GM18498 (cell line): ENCODE measurements at regions not wholly inside any gene's neighbourhood (a gene's known extent, or its start where the extent isn't known, plus 50 kb on each side); places are given as distances from the start of the nearest gene placed in this dataset.
A peak's percentile ranks its signal among the peaks of the same experiment; 100 is the strongest.

Experiments
- ATAC-seq: cut with Tn5 transposase; IDR thresholded peaks from one replicate; pipeline ENCODE4 v1.9.1; 2021; ENCODE audit warnings: mild to moderate bottlenecking, moderate library complexity; ENCODE audit not compliant: unreplicated experiment

DNA sequence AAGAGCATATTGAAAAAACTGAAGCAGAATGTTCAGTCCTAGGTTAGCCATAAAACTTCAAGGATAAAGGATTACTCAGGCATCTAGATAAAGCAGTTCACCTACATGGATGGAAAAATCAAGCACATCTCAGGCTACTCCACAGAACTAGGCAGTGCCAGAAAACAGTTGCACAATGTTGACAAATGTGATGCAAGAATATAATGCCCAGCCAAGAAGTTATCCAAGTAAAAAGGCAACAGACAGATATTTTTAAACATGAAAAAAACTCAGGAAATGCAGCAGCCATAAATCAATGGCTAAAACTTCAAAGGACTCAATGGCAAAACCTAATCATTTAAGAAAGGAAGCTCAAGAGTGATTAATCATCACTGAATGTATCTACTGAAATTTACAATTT lies 456.0 kb upstream of the FAM241A start:
- ATAC-seq = no peak

DNA sequence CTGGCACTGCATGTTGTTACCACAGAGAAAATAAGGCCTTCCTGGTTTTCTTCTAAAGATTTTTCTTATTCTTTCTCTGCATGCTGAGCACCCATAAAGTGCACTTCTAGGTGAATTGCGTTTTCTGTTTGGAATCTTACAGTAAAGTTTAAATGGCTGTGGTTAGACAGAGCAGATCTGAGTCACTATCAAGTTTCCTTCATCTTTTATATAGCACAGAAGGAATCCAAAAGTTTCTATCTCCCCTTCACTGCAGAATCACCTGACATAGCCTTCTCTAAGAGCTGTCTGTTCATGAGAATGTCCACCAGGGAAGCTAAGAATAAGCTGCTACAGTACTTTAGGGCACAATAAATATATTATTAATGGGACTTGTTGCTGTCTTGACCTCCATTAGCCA lies 455.5 kb upstream of the FAM241A start:
- ATAC-seq = no peak

- ATAC-seq = no peak
These were observed 451.5 kb upstream of the FAM241A start for GRCh38 chr4:111693758-111694157.

GRCh38 chr4:111695677-111696076 lies 449.6 kb upstream of the FAM241A start:
- ATAC-seq = no peak

- no peak for ATAC-seq
These were observed 448.7 kb upstream of the FAM241A start for GRCh38 chr4:111696505-111696904.

GRCh38 chr4:111697176-111697942 lies 447.9 kb upstream of the FAM241A start:
- ATAC-seq = no peak

DNA sequence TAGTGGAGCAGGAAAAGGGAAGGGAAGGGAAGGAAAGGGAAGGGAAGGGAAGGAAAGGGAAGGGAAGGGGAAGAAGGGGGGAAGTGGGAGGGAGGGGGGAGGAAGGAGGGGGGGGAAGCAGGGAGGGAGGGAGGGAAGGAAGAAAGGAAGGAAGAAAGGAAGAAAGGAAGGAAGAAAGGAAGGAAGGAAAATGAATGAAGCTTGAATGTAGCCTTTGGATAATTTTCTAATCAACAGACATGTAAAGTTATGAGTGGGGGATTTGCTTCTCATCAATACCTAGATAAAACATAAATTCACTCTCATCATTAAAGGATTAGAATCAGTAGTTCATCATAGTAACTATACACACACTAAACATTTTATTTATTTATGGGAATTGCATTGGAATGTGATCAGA lies 446.9 kb upstream of the FAM241A start:
- no peak for ATAC-seq

- no peak for ATAC-seq
These were observed 446.1 kb upstream of the FAM241A start for GRCh38 chr4:111699165-111699564.

DNA sequence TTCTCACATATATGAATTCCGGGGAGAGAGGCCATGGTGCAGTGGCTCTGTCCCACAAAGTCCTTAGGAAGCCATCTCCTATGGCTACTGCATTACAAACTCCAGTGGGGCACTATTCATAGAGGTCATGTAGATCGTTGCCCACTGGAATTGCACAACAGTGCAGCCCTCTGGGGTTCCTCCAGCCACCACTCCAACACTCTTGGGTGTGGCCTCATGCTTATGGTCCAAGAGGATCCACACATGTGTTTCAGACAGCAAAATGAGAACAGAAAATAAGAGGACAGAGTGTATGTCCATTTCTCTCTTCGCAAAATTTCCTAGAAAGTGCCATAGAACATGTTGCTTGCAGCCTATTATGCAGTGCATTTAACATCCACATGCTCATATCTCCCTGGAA lies 444.2 kb upstream of the FAM241A start:
- ATAC-seq = no peak

DNA sequence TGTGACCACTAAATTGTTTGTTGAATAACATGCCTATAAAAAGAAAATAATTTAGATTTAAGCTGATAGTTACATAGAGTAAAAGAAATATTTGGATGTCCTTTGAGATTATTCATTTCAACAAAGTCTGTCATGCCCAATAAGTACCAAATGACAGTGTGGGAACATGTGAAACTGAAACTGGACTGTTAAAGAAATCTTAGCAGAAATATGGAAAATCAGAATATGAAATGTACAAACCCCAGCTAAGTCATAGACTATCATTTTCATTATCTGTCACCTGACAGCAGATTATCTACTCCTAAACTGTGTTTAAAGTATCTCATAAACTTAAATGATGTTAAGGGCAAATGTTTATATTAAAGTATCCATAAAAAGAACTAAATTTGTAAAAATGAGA lies 437.8 kb upstream of the FAM241A start:
- ATAC-seq = no peak

- ATAC-seq = no peak
These were observed 433.1 kb upstream of the FAM241A start for GRCh38 chr4:111712093-111712677.

GRCh38 chr4:111713276-111713675 lies 432.0 kb upstream of the FAM241A start:
- no peak for ATAC-seq

- no peak for ATAC-seq
These were observed 427.3 kb upstream of the FAM241A start for GRCh38 chr4:111717921-111718320.

- no peak for ATAC-seq
These were observed 426.3 kb upstream of the FAM241A start for GRCh38 chr4:111718763-111719559.

- no peak for ATAC-seq
These were observed 424.4 kb upstream of the FAM241A start for GRCh38 chr4:111720866-111721265.

DNA sequence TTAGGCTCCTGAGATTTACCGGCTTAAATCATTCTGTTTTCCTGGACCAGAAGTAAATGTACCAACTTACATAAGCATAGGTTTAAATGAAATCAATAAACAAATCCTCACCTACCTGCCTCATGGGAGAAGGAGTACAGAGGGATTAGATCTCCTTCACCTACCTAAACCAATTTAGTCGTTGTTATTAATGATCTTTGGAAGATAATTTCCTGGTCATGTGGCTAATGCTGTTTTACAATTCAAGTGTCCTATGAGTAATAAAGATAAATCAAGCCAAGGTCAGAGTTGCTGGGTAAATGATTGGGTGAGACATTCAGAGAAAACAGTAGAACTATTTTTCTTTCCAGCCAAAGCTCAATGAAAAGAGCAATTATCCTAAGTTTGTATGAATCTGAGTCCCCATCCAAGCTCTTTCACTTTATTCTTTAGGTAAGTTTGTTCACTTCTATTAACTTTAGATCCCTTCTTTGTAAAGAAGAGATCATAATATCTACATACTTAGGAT lies 423.0 kb upstream of the FAM241A start:
- no peak for ATAC-seq

GRCh38 chr4:111736516-111736915 lies 408.7 kb upstream of the FAM241A start:
- ATAC-seq = no peak

DNA sequence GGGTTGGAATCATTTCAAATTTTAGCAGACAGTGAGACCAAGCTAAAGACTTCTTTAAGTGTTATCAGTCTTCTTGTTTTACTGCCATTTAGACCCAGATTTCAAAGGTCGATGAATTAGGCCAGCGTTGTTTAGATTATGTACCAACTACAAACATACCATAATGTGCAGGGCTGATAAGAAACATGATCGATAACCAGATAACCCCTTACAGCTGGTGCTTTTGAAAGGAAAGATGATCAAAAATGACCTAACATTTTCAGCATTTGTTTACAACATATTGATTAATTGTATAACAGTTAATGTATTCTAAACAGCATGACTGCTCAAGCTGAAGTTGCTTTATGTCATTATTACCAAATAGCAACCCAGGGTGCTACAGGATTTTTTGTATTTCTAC lies 400.4 kb upstream of the FAM241A start:
- no peak for ATAC-seq

GRCh38 chr4:111748157-111748556 lies 397.1 kb upstream of the FAM241A start:
- ATAC-seq = no peak

DNA sequence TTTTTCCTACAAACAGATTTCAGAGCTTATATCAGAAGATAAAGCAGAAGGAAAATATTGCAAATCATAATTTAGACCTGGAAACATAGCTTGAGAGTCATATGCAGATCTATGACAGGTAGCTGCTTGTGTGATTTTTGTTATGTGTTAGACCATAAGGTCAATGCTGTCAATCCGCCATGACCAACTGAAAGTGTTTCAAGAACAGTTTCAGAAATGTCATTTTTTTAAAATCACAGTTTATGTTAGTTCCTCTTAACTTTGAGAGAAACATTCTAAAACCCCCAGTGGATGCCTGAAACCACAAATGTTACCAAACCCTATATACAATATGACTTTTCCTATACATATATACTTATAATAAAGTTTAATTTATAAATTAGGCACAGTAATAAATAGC lies 391.3 kb upstream of the FAM241A start:
- ATAC-seq = peak; percentile 48

- ATAC-seq = no peak
These were observed 389.7 kb upstream of the FAM241A start for GRCh38 chr4:111755571-111755970.

- ATAC-seq = no peak
These were observed 383.7 kb upstream of the FAM241A start for GRCh38 chr4:111761531-111761930.
